IMR-90 (cell line): ENCODE measurements at regions not wholly inside any gene's neighbourhood (a gene's known extent, or its start where the extent isn't known, plus 50 kb on each side); places are given as distances from the start of the nearest gene placed in this dataset.

Experiments
- RAD21 ChIP-seq: IDR thresholded peaks from 2 replicates; pipeline ENCODE4 v1.6.1; 2012; ENCODE audit warnings: low read length, improper control_type of control experiment
- RCOR1 ChIP-seq: IDR thresholded peaks from 2 replicates; pipeline ENCODE4 v1.6.1; 2012; ENCODE audit warnings: mild to moderate bottlenecking, low read length, improper control_type of control experiment; ENCODE audit not compliant: insufficient replicate concordance
- TF ChIP-seq, protein P1 (sequence below): conservative IDR thresholded peaks from 2 replicates; pipeline ENCODE4 v1.5.1; 2012; ENCODE audit warnings: mild to moderate bottlenecking, low read depth, low read length, improper control_type of control experiment

DNA sequence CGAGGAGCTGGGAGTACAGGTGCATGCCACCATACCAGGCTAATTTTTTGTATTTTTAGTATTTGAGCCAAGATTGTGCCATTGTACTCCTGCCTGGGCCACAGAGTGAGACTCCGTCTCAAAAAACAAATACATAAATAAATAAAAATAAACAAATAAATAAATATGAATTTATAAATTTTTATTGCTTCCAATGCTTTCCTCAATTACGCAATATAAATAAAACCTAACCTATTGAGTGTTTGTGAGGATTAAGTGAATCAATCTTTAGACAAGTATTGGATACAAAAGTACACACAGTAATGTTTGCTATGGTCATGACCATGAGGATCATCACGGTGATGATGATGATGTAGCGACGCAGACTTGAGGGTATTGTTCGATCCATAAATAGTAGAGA lies 257.4 kb downstream of the ASXL3 start:
- no peak for TF ChIP-seq RCOR1
- TF ChIP-seq, protein P1, sequence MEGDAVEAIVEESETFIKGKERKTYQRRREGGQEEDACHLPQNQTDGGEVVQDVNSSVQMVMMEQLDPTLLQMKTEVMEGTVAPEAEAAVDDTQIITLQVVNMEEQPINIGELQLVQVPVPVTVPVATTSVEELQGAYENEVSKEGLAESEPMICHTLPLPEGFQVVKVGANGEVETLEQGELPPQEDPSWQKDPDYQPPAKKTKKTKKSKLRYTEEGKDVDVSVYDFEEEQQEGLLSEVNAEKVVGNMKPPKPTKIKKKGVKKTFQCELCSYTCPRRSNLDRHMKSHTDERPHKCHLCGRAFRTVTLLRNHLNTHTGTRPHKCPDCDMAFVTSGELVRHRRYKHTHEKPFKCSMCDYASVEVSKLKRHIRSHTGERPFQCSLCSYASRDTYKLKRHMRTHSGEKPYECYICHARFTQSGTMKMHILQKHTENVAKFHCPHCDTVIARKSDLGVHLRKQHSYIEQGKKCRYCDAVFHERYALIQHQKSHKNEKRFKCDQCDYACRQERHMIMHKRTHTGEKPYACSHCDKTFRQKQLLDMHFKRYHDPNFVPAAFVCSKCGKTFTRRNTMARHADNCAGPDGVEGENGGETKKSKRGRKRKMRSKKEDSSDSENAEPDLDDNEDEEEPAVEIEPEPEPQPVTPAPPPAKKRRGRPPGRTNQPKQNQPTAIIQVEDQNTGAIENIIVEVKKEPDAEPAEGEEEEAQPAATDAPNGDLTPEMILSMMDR: no peak
- no peak for TF ChIP-seq RAD21
